AG10803 (cell line): ENCODE measurements at regions not wholly inside any gene's neighbourhood (a gene's known extent, or its start where the extent isn't known, plus 50 kb on each side); places are given as distances from the start of the nearest gene placed in this dataset.

Experiments used
- DNase-seq: peaks from one replicate; pipeline ENCODE4 v3.0.0; 2010; ENCODE audit warnings: low read depth
- H3K4me3 ChIP-seq: 2 replicates; pipeline ENCODE4 v1.5.1; 2011; ENCODE audit warnings: mild to moderate bottlenecking, low read length, control low read depth
- TF ChIP-seq, protein P1 (sequence below): conservative IDR thresholded peaks from 2 replicates; pipeline ENCODE4 v1.5.1; 2011; ENCODE audit warnings: mild to moderate bottlenecking, low read length, control low read depth, inconsistent platforms

DNA sequence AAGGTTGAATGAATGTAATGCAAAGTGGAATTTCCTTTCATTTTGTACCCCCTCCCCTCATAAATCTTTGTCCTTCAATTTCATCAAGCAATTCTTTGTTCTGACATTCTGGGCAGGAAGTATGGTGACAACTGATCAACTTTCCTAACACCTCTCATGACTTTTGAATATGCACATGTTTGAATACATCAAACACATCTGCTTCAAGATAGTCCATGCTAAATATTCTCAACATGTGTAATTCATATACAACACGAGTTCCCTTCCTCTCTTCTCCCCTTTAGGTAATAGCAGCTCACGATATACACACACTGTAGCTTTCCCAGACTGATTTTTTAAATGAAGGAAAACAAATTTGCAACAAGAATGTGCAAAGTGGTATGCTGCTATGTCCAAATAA lies 103.6 kb upstream of the EFNA5 start:
- H3K4me3 ChIP-seq, result no peak overlapping the region
- TF ChIP-seq, protein P1, sequence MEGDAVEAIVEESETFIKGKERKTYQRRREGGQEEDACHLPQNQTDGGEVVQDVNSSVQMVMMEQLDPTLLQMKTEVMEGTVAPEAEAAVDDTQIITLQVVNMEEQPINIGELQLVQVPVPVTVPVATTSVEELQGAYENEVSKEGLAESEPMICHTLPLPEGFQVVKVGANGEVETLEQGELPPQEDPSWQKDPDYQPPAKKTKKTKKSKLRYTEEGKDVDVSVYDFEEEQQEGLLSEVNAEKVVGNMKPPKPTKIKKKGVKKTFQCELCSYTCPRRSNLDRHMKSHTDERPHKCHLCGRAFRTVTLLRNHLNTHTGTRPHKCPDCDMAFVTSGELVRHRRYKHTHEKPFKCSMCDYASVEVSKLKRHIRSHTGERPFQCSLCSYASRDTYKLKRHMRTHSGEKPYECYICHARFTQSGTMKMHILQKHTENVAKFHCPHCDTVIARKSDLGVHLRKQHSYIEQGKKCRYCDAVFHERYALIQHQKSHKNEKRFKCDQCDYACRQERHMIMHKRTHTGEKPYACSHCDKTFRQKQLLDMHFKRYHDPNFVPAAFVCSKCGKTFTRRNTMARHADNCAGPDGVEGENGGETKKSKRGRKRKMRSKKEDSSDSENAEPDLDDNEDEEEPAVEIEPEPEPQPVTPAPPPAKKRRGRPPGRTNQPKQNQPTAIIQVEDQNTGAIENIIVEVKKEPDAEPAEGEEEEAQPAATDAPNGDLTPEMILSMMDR, result no peak
- DNase-seq, result no peak

DNA sequence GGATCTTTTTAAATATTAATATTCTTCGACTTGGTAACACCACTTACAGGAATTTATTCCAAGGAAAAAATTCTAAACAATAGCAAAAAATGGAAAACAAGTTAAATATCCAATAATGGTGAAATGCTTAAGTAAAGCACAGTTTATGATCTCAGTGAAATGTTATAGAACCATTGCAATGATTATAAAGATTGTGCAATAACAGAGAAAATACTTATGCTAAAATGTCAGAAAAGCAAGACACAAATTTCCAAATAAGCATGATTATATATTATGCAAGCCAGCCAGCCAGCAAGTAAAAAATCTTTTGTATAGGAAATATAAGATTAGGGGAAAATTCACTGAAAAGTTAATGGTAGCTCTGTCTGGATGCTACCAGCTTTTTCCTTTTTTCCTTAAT lies 102.7 kb upstream of the EFNA5 start:
- TF ChIP-seq, protein P1, result no peak
- no peak for DNase-seq

DNA sequence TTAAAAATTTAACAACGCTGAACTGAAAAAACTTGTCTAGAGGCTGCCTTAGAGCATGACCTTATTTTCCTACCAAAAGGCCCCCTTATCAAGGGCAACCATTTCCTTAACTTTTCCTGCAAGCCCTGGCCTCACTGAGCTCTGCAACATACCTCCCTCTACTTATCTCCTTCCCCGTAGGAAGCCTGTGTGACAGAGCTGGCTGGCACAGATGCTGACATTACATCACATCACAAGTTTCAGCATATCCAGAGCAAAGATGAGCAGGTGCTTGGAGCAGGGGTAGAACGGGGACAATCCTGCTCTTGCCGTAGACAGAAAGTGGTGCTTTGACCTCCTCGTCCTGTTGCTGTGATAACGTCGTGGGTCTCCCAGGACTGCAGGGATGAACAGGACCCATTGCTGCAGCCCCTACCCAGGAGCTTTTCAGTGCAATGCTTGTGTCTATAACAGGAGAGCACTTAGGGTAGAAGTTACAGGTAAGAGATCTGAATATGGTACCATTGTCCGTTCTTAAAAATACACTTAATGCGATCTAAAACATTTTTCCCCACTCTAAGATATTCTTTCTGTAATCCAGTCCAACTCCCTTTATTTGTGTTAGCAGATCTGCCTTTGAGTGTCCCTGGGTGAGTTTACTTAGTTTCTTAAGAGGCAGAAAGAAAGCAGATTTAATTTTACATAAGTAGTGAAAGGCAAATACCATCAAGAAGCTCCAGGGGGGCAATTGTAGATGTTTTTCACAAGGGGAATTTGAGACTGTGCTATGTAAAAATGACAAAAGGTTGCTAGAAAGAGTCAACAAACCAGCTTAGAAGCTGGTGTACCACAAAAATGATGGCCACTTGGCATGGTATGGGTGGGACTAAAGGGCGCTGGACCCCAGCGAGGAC lies 101.9 kb upstream of the EFNA5 start:
- no peak for DNase-seq
- no peak overlapping the region for H3K4me3 ChIP-seq
- TF ChIP-seq, protein P1, result no peak

More for the DNA sequence above, 102.7 kb upstream of the EFNA5 start:
- H3K4me3 ChIP-seq, result no peak overlapping the region

DNA sequence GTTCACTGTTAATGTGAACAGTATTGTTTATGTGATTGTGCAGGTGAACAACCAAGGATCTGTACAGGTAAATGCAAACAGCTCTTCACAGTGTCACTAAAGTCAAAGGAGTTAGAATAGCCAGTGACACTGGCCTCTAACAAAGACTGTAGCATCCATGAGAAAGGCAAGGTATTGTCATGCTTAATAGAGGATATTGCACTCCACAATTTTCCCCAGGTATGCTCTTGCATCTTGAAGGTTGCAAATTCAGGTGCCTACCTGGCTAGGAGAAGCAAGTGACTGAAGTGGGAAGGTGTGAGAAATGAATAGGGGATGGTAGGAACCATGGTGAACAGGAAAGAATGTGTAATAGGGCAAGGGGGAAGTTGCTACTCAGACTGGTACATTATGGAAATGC lies 101.2 kb upstream of the EFNA5 start:
- TF ChIP-seq, protein P1, result no peak

DNA sequence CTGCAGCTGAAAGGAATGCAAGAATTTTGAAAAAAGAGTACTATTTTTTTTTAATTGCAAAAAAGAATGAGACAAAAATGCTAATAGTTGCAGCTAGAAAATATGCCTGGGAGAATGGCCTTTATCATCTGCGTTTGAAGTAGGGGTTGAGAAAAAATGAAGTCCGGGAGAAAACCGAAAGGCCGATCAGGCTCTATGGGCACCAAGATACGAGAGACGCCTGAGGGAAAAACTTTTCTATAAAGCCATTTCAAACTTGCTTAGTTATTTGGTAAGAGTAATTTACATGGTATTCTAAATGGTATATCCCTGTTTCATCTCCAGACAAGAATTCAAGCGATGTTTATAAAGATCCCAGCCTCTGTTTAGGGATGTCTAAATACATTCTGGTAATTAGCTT lies 99.3 kb upstream of the EFNA5 start:
- DNase-seq, result no peak
- TF ChIP-seq, protein P1, result no peak
- no peak overlapping the region for H3K4me3 ChIP-seq

More for the DNA sequence above, 101.2 kb upstream of the EFNA5 start:
- DNase-seq, result no peak
- no peak overlapping the region for H3K4me3 ChIP-seq

DNA sequence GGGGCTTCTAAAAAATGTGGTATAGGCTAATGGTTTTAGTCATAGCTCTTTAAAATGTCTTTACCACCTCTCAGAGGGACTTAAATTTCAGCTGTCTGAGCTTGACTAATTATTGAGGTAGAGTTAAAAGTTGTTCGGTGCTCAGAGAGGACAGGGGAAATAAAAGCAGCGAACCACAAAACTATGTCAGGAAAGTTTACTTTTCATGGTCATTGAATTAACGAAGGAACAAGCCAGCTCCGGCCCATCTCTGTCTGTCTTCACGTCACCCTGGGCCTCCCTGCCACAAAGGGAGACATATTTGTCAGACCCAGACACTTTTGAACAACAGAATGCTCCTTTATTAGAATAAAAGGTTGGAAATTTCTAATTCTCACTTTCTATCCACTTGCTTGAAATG lies 98.8 kb upstream of the EFNA5 start:
- TF ChIP-seq, protein P1, result no peak
- no peak overlapping the region for H3K4me3 ChIP-seq
- DNase-seq, result no peak

DNA sequence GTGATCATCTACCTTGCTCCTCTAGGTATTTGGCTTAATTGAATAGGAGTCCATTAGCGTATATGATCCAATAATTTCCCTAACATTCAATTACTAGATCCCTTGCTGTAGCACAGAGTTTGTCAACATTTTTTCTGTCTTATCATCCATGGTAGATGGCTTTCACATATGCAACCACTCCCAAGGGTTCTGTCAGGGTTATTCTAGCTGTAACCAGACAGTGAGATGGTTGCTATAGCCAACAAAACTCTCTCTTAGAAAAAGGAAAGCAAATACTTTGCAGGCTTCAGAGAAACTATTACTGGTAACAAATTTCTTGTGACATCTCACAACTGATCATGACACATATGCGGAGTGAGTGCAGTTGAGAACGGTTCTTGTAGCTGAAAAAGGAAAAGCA lies 96.2 kb upstream of the EFNA5 start:
- H3K4me3 ChIP-seq, result no peak overlapping the region
- no peak for DNase-seq
- TF ChIP-seq, protein P1, result no peak
